SK-N-SH (cell line): ENCODE measurements at regions not wholly inside any gene's neighbourhood (a gene's known extent, or its start where the extent isn't known, plus 50 kb on each side); places are given as distances from the start of the nearest gene placed in this dataset.

Experiments
- CTCF ChIA-PET: fragments of 300-600, 350-600 bp; formaldehyde crosslinking; extraction: SDS; loops from one replicate; lab custom pipeline; 2021; lab: Yijun Ruan, JAX
- POLR2A ChIA-PET: fragments of 350-600 bp; sonication (Branson Sonifier 250); formaldehyde crosslinking; extraction: SDS; loops from one replicate; lab custom pipeline; 2020; ENCODE audit warnings: antibody characterized with exemption, inconsistent platforms; lab: Yijun Ruan, JAX
- DNase-seq: peaks from one replicate; pipeline ENCODE4 v3.0.0; 2012
- H2AFZ ChIP-seq: fragments of 200-600 bp; sonication (generic); 2 replicates; pipeline ENCODE4 v1.8.1; 2016; ENCODE audit warnings: antibody characterized with exemption, mild to moderate bottlenecking, low read depth
- H3F3A ChIP-seq: fragments of 200-600 bp; sonication (generic); replicated peaks from 2 replicates; pipeline ENCODE3; 2016; ENCODE audit warnings: antibody characterized with exemption, mild to moderate bottlenecking; ENCODE audit not compliant: insufficient read depth
- H3K27ac ChIP-seq, 2 experiments: fragments of 200-500 bp in 1 of 2; fragments of 200-600 bp in 1 of 2; sonication (Bioruptor generic) in 1 of 2; sonication (generic), shearing (Covaris generic) in 1 of 2; 2 replicates each; pipeline versions ENCODE4 v1.5.1 to v1.6.1; 2014 to 2016; ENCODE audit warnings: low read depth in 2 of 2, inconsistent platforms in 1 of 2, low read length in 1 of 2, mild to moderate bottlenecking in 1 of 2, mixed read lengths in 1 of 2
- H3K27me3 ChIP-seq: fragments of 200-600 bp; sonication (generic), shearing (Covaris generic); 2 replicates; pipeline ENCODE4 v1.6.1; 2016; ENCODE audit warnings: mixed run types; ENCODE audit not compliant: insufficient read depth
- H3K36me3 ChIP-seq, 2 experiments: fragments of 200-500 bp in 1 of 2; fragments of 200-600 bp in 1 of 2; sonication (Bioruptor generic) in 1 of 2; sonication (generic) in 1 of 2; replicated peaks in 1 of 2; 2 replicates each; pipeline versions ENCODE3 to v1.5.1; 2014 to 2016; ENCODE audit warnings: low read length in 1 of 2, mild to moderate bottlenecking in 1 of 2; ENCODE audit not compliant: insufficient read depth in 2 of 2, control insufficient read depth in 1 of 2
- H3K4me1 ChIP-seq, 2 experiments: fragments of 200-500 bp in 1 of 2; fragments of 200-600 bp in 1 of 2; sonication (Bioruptor generic) in 1 of 2; sonication (generic), shearing (Covaris generic) in 1 of 2; 2 replicates each; pipeline versions ENCODE4 v1.5.1 to v1.6.1; 2014 to 2016; ENCODE audit warnings: low read depth in 1 of 2, low read length in 1 of 2, mixed run types in 1 of 2; ENCODE audit not compliant: insufficient read depth in 2 of 2, control insufficient read depth in 1 of 2
- H3K4me2 ChIP-seq: fragments of 200-600 bp; sonication (generic), shearing (Covaris generic); 2 replicates; pipeline ENCODE4 v1.6.1; 2017; ENCODE audit warnings: mixed run types
- H3K4me3 ChIP-seq, 2 experiments: fragments of 200-500 bp in 1 of 2; fragments of 200-600 bp in 1 of 2; sonication (Bioruptor generic) in 1 of 2; sonication (generic), shearing (Covaris generic) in 1 of 2; 2 replicates each; pipeline versions ENCODE4 v1.5.1 to v1.8.1; 2014 to 2016; ENCODE audit warnings: low read depth in 2 of 2, inconsistent platforms in 1 of 2, low read length in 1 of 2, mild to moderate bottlenecking in 1 of 2, mixed read lengths in 1 of 2, moderate library complexity in 1 of 2
- H3K79me2 ChIP-seq: fragments of 200-600 bp; sonication (generic); 2 replicates; pipeline ENCODE4 v1.8.1; 2017; ENCODE audit warnings: mild to moderate bottlenecking; ENCODE audit not compliant: insufficient read depth
- H3K9ac ChIP-seq: fragments of 200-600 bp; sonication (generic); 2 replicates; pipeline ENCODE4 v1.6.1; 2017; ENCODE audit warnings: mixed run types
- H3K9me2 ChIP-seq: fragments of 200-600 bp; sonication (generic); 2 replicates; pipeline ENCODE4 v1.6.1; 2017; ENCODE audit warnings: mixed run types
- H3K9me3 ChIP-seq: fragments of 200-600 bp; sonication (generic); 2 replicates; pipeline ENCODE4 v1.6.1; 2017; ENCODE audit warnings: mixed run types, mild to moderate bottlenecking, moderate library complexity
- H4K20me1 ChIP-seq: fragments of 200-600 bp; sonication (generic); 2 replicates; pipeline ENCODE4 v1.6.1; 2017; ENCODE audit warnings: mild to moderate bottlenecking, mixed run types; ENCODE audit not compliant: insufficient read depth
- ELF1 ChIP-seq: IDR thresholded peaks from 2 replicates; pipeline ENCODE4 v1.4.0; 2012
- EZH2phosphoT487 ChIP-seq: fragments of 200-600 bp; sonication (generic); IDR thresholded peaks from 2 replicates; pipeline ENCODE4 v1.6.1; 2017; ENCODE audit warnings: low read depth, mixed run types, mild to moderate bottlenecking, antibody characterized with exemption, moderate library complexity, borderline replicate concordance
- FOXM1 ChIP-seq: IDR thresholded peaks from 2 replicates; pipeline ENCODE4 v1.4.0; 2012; ENCODE audit warnings: low read depth, mild to moderate bottlenecking
- GABPA ChIP-seq: IDR thresholded peaks from 2 replicates; pipeline ENCODE4 v1.4.0; 2012; ENCODE audit warnings: low read depth, mild to moderate bottlenecking
- GATA2 ChIP-seq: sonication (generic); formaldehyde crosslinking; IDR thresholded peaks from 2 replicates; pipeline ENCODE4 v1.5.0; 2020; ENCODE audit warnings: mild to moderate bottlenecking, missing genetic modification reagents
- MEF2A ChIP-seq: IDR thresholded peaks from 2 replicates; pipeline ENCODE4 v1.4.0; 2012; ENCODE audit warnings: low read depth, borderline replicate concordance
- NFIC ChIP-seq: IDR thresholded peaks from 2 replicates; pipeline ENCODE4 v1.4.0; 2012; ENCODE audit warnings: borderline replicate concordance
- RAD21 ChIP-seq: IDR thresholded peaks from 2 replicates; pipeline ENCODE4 v1.6.1; 2012; ENCODE audit warnings: mild to moderate bottlenecking, low read length
- RCOR1 ChIP-seq: fragments of 150-350 bp; IDR thresholded peaks from 2 replicates; pipeline ENCODE4 v1.6.1; 2017; ENCODE audit warnings: antibody characterized with exemption, low read length
- RXRA ChIP-seq: IDR thresholded peaks from 2 replicates; pipeline ENCODE4 v1.4.0; 2012; ENCODE audit warnings: low read depth, mild to moderate bottlenecking, borderline replicate concordance
- SIN3A ChIP-seq: IDR thresholded peaks from 2 replicates; pipeline ENCODE4 v1.6.1; 2012; ENCODE audit warnings: low read depth, mild to moderate bottlenecking, low read length, moderate library complexity, borderline replicate concordance
- SMC3 ChIP-seq: IDR thresholded peaks from 2 replicates; pipeline ENCODE4 v1.6.1; 2012; ENCODE audit warnings: low read depth, low read length, improper control_type of control experiment
- WGBS: methylation state at CpG from one replicate; pipeline ENCODE4 v1.1.6; 2017; ENCODE audit warnings: low lambda C conversion rate; 5-methylcytosine and 5-hydroxymethylcytosine counted together
- TF ChIP-seq, protein P1 (sequence below): IDR thresholded peaks from 2 replicates; pipeline ENCODE4 v1.4.0; 2012; ENCODE audit warnings: low read depth
- TF ChIP-seq, protein P2 (sequence below): fragments of 200-600 bp; sonication (generic); IDR thresholded peaks from 2 replicates; pipeline ENCODE4 v1.6.1; 2017; ENCODE audit warnings: antibody characterized with exemption, mild to moderate bottlenecking, moderate library complexity
- TF ChIP-seq, protein P3 (sequence below): IDR thresholded peaks from 2 replicates; pipeline ENCODE4 v1.6.1; 2012; ENCODE audit warnings: mild to moderate bottlenecking, low read depth, low read length, moderate library complexity
- TF ChIP-seq, protein P4 (sequence below): IDR thresholded peaks from 2 replicates; pipeline ENCODE4; 2012
- TF ChIP-seq, protein P5 (sequence below): fragments of 150-350 bp; IDR thresholded peaks from 2 replicates; pipeline ENCODE4 v1.6.1; 2016; ENCODE audit warnings: mild to moderate bottlenecking, low read depth, low read length
- TF ChIP-seq, protein P6 (sequence below): IDR thresholded peaks from 2 replicates; pipeline ENCODE4 v1.4.0; 2012; ENCODE audit warnings: low read depth, borderline replicate concordance
- TF ChIP-seq, protein P7 (sequence below): IDR thresholded peaks from 2 replicates; pipeline ENCODE4 v1.4.0; 2012; ENCODE audit warnings: low read depth, borderline replicate concordance

DNA sequence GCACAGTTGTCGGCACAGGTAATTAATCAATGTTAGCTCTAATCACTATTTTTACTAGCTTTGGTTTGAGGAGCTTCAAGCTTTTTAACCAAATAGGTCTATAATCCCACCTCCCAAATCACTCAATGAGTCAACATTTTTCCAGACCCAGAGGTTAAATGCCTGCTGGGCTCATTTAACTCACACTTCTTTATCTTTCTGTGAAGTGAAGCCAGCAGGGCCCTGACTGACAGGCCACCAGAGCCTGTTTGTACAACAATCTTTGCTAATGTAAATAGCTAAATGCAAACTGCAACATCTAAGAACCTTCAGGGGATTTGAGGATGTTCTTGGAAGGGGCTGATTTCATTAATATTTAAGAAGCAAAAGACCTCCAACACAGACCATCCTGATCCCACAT, 98.4 kb upstream of the NREP start:
- H3K27ac ChIP-seq: no peak overlapping the region
- WGBS: 96% methylated on average over 1 of the region's 1 CpG
- CTCF ChIA-PET: interaction anchor here (0.8 to 1.3 kb wide), 2 partner anchors 10 to 305 kb away, joined by 3 to 4 read pairs; no protein-coding TSS in a partner anchor

More for the DNA sequence above, 98.4 kb upstream of the NREP start:
- no peaks in the 10 kb centered on the region for H3K79me2 ChIP-seq
- H3K27me3 ChIP-seq: no peaks in the 10 kb centered on the region
- H3K9ac ChIP-seq: no peak overlapping the region
- no peaks in the 10 kb centered on the region for H4K20me1 ChIP-seq
- H3F3A ChIP-seq: no peaks in the 10 kb centered on the region
- no peak overlapping the region for H3K4me3 ChIP-seq
- POLR2A ChIA-PET: no interaction called here
- H3K4me1 ChIP-seq: peaks cover 0 to 2% of the 10 kb centered on the region in 2 experiments; a peak in 2 of 4 replicates
- no peaks in the 10 kb centered on the region for H3K36me3 ChIP-seq
- DNase-seq: no peak
- no peaks in the 10 kb centered on the region for H3K9me2 ChIP-seq
- H2AFZ ChIP-seq: no peak overlapping the region
- no peak overlapping the region for H3K4me2 ChIP-seq
- TF ChIP-seq FOXM1 (no peak), RCOR1 (no peak), EZH2phosphoT487 (no peak), SIN3A (no peak), ELF1 (no peak), SMC3 (no peak), NFIC (no peak), RXRA (no peak), RAD21 (no peak), MEF2A (no peak), GATA2 (no peak), GABPA (no peak)
- TF ChIP-seq, protein P1, sequence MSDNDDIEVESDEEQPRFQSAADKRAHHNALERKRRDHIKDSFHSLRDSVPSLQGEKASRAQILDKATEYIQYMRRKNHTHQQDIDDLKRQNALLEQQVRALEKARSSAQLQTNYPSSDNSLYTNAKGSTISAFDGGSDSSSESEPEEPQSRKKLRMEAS: no peak
- TF ChIP-seq, protein P2, sequence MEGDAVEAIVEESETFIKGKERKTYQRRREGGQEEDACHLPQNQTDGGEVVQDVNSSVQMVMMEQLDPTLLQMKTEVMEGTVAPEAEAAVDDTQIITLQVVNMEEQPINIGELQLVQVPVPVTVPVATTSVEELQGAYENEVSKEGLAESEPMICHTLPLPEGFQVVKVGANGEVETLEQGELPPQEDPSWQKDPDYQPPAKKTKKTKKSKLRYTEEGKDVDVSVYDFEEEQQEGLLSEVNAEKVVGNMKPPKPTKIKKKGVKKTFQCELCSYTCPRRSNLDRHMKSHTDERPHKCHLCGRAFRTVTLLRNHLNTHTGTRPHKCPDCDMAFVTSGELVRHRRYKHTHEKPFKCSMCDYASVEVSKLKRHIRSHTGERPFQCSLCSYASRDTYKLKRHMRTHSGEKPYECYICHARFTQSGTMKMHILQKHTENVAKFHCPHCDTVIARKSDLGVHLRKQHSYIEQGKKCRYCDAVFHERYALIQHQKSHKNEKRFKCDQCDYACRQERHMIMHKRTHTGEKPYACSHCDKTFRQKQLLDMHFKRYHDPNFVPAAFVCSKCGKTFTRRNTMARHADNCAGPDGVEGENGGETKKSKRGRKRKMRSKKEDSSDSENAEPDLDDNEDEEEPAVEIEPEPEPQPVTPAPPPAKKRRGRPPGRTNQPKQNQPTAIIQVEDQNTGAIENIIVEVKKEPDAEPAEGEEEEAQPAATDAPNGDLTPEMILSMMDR: no peak
- TF ChIP-seq, protein P3, sequence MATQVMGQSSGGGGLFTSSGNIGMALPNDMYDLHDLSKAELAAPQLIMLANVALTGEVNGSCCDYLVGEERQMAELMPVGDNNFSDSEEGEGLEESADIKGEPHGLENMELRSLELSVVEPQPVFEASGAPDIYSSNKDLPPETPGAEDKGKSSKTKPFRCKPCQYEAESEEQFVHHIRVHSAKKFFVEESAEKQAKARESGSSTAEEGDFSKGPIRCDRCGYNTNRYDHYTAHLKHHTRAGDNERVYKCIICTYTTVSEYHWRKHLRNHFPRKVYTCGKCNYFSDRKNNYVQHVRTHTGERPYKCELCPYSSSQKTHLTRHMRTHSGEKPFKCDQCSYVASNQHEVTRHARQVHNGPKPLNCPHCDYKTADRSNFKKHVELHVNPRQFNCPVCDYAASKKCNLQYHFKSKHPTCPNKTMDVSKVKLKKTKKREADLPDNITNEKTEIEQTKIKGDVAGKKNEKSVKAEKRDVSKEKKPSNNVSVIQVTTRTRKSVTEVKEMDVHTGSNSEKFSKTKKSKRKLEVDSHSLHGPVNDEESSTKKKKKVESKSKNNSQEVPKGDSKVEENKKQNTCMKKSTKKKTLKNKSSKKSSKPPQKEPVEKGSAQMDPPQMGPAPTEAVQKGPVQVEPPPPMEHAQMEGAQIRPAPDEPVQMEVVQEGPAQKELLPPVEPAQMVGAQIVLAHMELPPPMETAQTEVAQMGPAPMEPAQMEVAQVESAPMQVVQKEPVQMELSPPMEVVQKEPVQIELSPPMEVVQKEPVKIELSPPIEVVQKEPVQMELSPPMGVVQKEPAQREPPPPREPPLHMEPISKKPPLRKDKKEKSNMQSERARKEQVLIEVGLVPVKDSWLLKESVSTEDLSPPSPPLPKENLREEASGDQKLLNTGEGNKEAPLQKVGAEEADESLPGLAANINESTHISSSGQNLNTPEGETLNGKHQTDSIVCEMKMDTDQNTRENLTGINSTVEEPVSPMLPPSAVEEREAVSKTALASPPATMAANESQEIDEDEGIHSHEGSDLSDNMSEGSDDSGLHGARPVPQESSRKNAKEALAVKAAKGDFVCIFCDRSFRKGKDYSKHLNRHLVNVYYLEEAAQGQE: no peak
- TF ChIP-seq, protein P4, sequence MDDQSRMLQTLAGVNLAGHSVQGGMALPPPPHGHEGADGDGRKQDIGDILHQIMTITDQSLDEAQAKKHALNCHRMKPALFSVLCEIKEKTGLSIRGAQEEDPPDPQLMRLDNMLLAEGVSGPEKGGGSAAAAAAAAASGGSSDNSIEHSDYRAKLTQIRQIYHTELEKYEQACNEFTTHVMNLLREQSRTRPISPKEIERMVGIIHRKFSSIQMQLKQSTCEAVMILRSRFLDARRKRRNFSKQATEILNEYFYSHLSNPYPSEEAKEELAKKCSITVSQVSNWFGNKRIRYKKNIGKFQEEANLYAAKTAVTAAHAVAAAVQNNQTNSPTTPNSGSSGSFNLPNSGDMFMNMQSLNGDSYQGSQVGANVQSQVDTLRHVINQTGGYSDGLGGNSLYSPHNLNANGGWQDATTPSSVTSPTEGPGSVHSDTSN: no peak
- TF ChIP-seq, protein P5, sequence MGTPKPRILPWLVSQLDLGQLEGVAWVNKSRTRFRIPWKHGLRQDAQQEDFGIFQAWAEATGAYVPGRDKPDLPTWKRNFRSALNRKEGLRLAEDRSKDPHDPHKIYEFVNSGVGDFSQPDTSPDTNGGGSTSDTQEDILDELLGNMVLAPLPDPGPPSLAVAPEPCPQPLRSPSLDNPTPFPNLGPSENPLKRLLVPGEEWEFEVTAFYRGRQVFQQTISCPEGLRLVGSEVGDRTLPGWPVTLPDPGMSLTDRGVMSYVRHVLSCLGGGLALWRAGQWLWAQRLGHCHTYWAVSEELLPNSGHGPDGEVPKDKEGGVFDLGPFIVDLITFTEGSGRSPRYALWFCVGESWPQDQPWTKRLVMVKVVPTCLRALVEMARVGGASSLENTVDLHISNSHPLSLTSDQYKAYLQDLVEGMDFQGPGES: no peak
- TF ChIP-seq, protein P6, sequence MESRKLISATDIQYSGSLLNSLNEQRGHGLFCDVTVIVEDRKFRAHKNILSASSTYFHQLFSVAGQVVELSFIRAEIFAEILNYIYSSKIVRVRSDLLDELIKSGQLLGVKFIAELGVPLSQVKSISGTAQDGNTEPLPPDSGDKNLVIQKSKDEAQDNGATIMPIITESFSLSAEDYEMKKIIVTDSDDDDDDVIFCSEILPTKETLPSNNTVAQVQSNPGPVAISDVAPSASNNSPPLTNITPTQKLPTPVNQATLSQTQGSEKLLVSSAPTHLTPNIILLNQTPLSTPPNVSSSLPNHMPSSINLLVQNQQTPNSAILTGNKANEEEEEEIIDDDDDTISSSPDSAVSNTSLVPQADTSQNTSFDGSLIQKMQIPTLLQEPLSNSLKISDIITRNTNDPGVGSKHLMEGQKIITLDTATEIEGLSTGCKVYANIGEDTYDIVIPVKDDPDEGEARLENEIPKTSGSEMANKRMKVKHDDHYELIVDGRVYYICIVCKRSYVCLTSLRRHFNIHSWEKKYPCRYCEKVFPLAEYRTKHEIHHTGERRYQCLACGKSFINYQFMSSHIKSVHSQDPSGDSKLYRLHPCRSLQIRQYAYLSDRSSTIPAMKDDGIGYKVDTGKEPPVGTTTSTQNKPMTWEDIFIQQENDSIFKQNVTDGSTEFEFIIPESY: no peak
- TF ChIP-seq, protein P7, sequence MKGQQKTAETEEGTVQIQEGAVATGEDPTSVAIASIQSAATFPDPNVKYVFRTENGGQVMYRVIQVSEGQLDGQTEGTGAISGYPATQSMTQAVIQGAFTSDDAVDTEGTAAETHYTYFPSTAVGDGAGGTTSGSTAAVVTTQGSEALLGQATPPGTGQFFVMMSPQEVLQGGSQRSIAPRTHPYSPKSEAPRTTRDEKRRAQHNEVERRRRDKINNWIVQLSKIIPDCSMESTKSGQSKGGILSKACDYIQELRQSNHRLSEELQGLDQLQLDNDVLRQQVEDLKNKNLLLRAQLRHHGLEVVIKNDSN: no peak
- TF ChIP-seq, all 33 proteins: peak for 0
- H3K9me3 ChIP-seq: no peaks in the 10 kb centered on the region
